Smooth muscle cell (in vitro differentiated cells): ENCODE measurements at regions not wholly inside any gene's neighbourhood (a gene's known extent, or its start where the extent isn't known, plus 50 kb on each side); places are given as distances from the start of the nearest gene placed in this dataset.
"Not testable (repeated sequence)": the region's sequence is repeated elsewhere in the genome, so short reads cannot be mapped to it uniquely, and the experiment has no call there.

Source experiments
- DNase-seq: peaks from one replicate; lab custom pipeline; 2025; ENCODE audit not compliant: unreplicated experiment; lab: John Stamatoyannopoulos, UW
- H2AFZ ChIP-seq: fragments of 200-600 bp; sonication (generic); 2 replicates; pipeline ENCODE4 v1.6.0; 2016; ENCODE audit warnings: antibody characterized with exemption, low read depth, mild to moderate bottlenecking
- H3F3A ChIP-seq: fragments of 200-600 bp; sonication (generic); 2 replicates; pipeline ENCODE4 v1.6.0; 2017; ENCODE audit warnings: antibody characterized with exemption, low read depth
- H3K27ac ChIP-seq: fragments of 200-600 bp; sonication (generic); 2 replicates; pipeline ENCODE4 v1.5.1; 2016; ENCODE audit warnings: low read depth, mild to moderate bottlenecking
- H3K27me3 ChIP-seq: fragments of 200-600 bp; sonication (generic); 2 replicates; pipeline ENCODE4 v1.6.1; 2016; ENCODE audit warnings: low read depth, mild to moderate bottlenecking
- H3K36me3 ChIP-seq: fragments of 200-600 bp; sonication (generic); 2 replicates; pipeline ENCODE4 v1.5.1; 2016; ENCODE audit warnings: low read depth
- H3K4me1 ChIP-seq: fragments of 200-600 bp; sonication (generic); 2 replicates; pipeline ENCODE4 v1.5.1; 2016; ENCODE audit warnings: low read depth
- H3K4me2 ChIP-seq: fragments of 200-600 bp; sonication (generic); 2 replicates; pipeline ENCODE4 v1.6.0; 2016; ENCODE audit warnings: mild to moderate bottlenecking
- H3K4me3 ChIP-seq: fragments of 200-600 bp; sonication (generic); 2 replicates; pipeline ENCODE4 v1.5.1; 2016; ENCODE audit warnings: mild to moderate bottlenecking
- H3K79me2 ChIP-seq: fragments of 200-600 bp; sonication (generic); 2 replicates; pipeline ENCODE4 v1.6.0; 2016; ENCODE audit warnings: low read depth, mild to moderate bottlenecking
- H3K9ac ChIP-seq: fragments of 200-600 bp; sonication (generic); 2 replicates; pipeline ENCODE4 v1.6.0; 2016; ENCODE audit warnings: low read depth
- H3K9me3 ChIP-seq: fragments of 200-600 bp; sonication (generic); replicated peaks from 2 replicates; pipeline ENCODE4 v1.5.1; 2016; ENCODE audit warnings: low read depth
- H4K20me1 ChIP-seq: fragments of 200-600 bp; sonication (generic); 2 replicates; pipeline ENCODE4 v1.6.0; 2016; ENCODE audit warnings: low read depth
- CTCF ChIP-seq: fragments of 200-600 bp; sonication (generic); IDR thresholded peaks from 2 replicates; pipeline ENCODE4 v1.5.1; 2017; ENCODE audit warnings: borderline replicate concordance, mild to moderate bottlenecking, antibody characterized with exemption; ENCODE audit not compliant: insufficient read depth, poor library complexity, severe bottlenecking
- WGBS: methylation state at CpG from one replicate; pipeline ENCODE4 v1.1.7; 2016; ENCODE audit warnings: low lambda C conversion rate; 5-methylcytosine and 5-hydroxymethylcytosine counted together

- no peak for DNase-seq
- Histone ChIP-seq H3K4me1 (peaks cover 14% of the 10 kb centered on the region), H4K20me1 (no peaks in the 10 kb centered on the region), H3K79me2 (no peaks in the 10 kb centered on the region), H3K4me2 (peak overlapping the region; percentile 20), H3K27ac (peak overlapping the region; percentile 62), H3K9ac (no peak overlapping the region), H3K27me3 (no peaks in the 10 kb centered on the region), H3K36me3 (no peaks in the 10 kb centered on the region), H3F3A (peaks cover 8% of the 10 kb centered on the region), H2AFZ (no peak overlapping the region), H3K4me3 (no peak overlapping the region), H3K9me3 (no peaks in the 10 kb centered on the region)
- no peak for TF ChIP-seq CTCF
- WGBS: 57% methylated on average over 11 of the region's 11 CpGs
Measured at GRCh38 chr6:15907914-15908518, 220.9 kb upstream of the MYLIP start.

GRCh38 chr6:15907220-15907913 is 221.5 kb upstream of the MYLIP start:
- not testable (repeated sequence) for H3K4me3 ChIP-seq, H3K9me3 ChIP-seq
- peak overlapping the region; percentile 62 for H3K27ac ChIP-seq

DNA sequence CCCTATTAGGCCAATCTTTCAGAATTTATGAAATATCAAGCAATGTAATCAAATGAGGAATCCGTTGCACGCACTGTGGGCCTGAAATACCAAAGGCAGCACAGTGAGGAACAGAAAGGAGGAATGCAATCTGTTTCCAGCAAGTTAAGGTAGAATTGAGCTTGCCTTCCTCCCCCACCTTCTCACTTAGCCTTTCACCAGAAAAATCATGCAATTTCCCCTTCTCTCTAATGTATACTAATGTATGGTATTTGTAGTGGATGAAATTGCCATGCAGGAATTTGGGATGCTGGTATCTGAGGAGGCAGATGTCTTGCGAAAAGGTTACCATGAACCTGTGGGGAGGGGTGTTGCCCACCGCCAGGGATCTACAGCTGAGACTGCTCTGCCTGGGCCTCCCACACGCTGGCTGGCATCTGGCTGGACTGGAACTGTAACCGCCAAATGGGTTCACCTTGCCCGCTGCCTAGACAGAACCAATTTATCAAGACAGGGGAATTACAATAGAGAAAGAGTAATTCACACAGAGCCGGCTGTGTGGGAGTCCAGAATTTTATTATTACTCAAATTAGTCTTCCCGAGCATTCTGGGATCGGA is 222.4 kb upstream of the MYLIP start:
- Histone ChIP-seq H2AFZ (no peak overlapping the region), H3F3A (peaks cover 8% of the 10 kb centered on the region), H3K79me2 (no peaks in the 10 kb centered on the region), H3K4me2 (peak overlapping the region; percentile 46), H3K9ac (no peak overlapping the region), H3K9me3 (no peaks in the 10 kb centered on the region), H3K27ac (peak overlapping the region; percentile 39), H3K27me3 (no peaks in the 10 kb centered on the region), H3K4me3 (no peak overlapping the region), H3K4me1 (peaks cover 14% of the 10 kb centered on the region), H4K20me1 (no peaks in the 10 kb centered on the region), H3K36me3 (no peaks in the 10 kb centered on the region)
- 89% methylated on average over 10 of the region's 10 CpGs for WGBS
- no peak for TF ChIP-seq CTCF
- no peak for DNase-seq

More at GRCh38 chr6:15907220-15907913, 221.5 kb upstream of the MYLIP start:
- Histone ChIP-seq H3K4me1 (peaks cover 14% of the 10 kb centered on the region), H3K4me2 (peak overlapping the region; percentile 20)
- not testable (repeated sequence) for H4K20me1 ChIP-seq, H2AFZ ChIP-seq, H3K79me2 ChIP-seq, H3K27me3 ChIP-seq, H3K36me3 ChIP-seq, H3F3A ChIP-seq, H3K9ac ChIP-seq, DNase-seq
- 65% methylated on average over 7 of the region's 7 CpGs for WGBS

DNA sequence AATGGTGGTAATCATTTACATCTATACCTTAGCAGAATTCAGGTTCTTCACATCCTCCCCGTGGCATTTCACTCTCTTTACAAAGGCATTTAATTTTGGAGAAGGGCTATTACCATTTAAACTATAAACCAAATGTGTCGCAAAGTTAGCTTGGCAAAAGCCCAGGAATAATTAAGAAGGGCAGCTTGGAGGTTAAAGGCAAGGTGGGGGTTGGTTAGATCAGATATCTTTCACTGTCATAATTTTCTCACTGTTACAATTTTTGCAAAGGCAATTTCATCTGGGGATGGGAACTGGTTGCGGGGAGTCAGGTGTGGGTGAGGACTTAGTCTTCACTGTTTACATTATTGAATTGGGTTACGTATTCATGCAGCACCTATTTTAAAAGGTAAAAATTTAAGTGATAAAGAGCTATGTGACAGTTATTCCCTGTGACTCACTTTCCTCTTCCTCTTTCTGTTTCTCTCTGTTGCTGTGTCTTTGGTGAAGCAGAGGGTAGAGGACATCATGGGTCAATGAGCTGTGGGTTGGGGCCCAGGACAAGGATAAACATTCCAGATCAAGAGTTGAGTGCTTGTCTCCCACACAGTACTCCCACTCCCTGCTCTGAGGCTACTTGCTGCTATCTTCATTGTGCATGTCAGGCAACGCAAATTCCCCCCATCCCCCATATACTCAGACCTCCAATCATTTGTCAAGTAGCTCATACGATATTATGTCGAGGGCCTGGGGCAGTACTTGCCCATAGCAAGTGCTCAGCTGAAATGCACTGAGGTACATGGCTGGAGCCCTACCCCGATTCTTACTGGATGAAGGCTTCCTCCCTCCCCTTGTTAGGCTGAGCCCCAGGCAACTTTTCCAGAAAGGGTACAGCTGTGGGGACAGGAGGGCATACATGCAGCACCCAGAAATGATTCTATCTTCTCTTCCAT is 223.1 kb upstream of the MYLIP start:
- Histone ChIP-seq H2AFZ (no peak overlapping the region), H3K9ac (peak overlapping the region; percentile 13), H3K9me3 (no peaks in the 10 kb centered on the region), H3K36me3 (no peaks in the 10 kb centered on the region), H3F3A (peaks cover 8% of the 10 kb centered on the region), H3K4me1 (peaks cover 14% of the 10 kb centered on the region), H4K20me1 (no peaks in the 10 kb centered on the region), H3K4me3 (no peak overlapping the region), H3K4me2 (peak overlapping the region; percentile 46), H3K27me3 (no peaks in the 10 kb centered on the region), H3K27ac (peak overlapping the region; percentile 39), H3K79me2 (no peaks in the 10 kb centered on the region)
- TF ChIP-seq CTCF: no peak
- 54% methylated on average over 8 of the region's 8 CpGs for WGBS
- DNase-seq: no peak
